ENCODE measurements at regions not wholly inside any gene's neighbourhood (a gene's known extent, or its start where the extent isn't known, plus 50 kb on each side); places are given as distances from the start of the nearest gene placed in this dataset.

GRCh38 chr2:239804161-239805042, 220.7 kb downstream of the NDUFA10 start:
- no peak for TF ChIP-seq CTCF (IDR thresholded peaks at IDR 0.05)
- TF ChIP-seq ZFX (IDR thresholded peaks at IDR 0.05; ENCODE audit: borderline replicate concordance), result no peak

Data from 22Rv1 (cell line).